ENCODE measurements at regions not wholly inside any gene's neighbourhood (a gene's known extent, or its start where the extent isn't known, plus 50 kb on each side); places are given as distances from the start of the nearest gene placed in this dataset.

DNA sequence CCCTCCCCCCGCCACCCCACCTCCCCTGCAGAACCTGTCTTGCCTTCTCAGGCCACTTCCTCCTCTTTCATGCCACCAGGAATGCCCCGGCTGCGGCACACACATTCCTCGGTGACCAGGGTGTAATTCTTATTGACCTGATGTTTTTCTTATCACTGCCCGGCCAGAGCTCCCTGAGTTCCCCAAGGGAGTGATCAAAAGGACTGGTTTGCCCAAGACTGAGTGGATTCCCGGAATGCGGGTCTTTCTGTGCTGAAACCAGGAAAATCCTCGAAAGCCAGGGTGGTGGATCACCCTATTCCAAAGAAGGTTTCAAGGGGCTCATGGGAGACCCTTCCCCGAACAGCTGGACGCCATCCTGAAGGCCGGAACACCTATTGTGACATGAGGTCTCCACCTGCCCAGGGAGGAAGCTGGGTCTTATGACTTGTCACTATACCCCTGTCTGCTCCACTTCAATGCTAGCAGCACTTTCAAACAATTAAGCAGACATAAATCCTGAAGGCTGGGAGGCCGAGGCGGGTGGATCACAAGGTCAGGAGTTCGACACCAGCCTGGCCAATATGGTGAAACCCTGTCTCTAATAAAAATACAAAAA is 53.0 kb upstream of the RPL38 start:
- Histone ChIP-seq H3K27me3 (ENCODE audit: control insufficient read depth, insufficient read depth, low read length) (no peaks in the 10 kb centered on the region), H3K27ac (ENCODE audit: low read depth, low read length) (no peak overlapping the region), H3K4me3 (ENCODE audit: low read depth, low read length) (no peak overlapping the region), H3K4me1 (ENCODE audit: control insufficient read depth, insufficient read depth, low read length) (0 out of 2 replicates have a peak, but pooled peaks cover 4% of the 10 kb centered on the region), H3K36me3 (ENCODE audit: control insufficient read depth, insufficient read depth, low read length) (no peaks in the 10 kb centered on the region), H3K9ac (ENCODE audit: low read depth, low read length) (no peak overlapping the region), H3K9me3 (ENCODE audit: control insufficient read depth, insufficient read depth, low read length) (no peaks in the 10 kb centered on the region)

DNA sequence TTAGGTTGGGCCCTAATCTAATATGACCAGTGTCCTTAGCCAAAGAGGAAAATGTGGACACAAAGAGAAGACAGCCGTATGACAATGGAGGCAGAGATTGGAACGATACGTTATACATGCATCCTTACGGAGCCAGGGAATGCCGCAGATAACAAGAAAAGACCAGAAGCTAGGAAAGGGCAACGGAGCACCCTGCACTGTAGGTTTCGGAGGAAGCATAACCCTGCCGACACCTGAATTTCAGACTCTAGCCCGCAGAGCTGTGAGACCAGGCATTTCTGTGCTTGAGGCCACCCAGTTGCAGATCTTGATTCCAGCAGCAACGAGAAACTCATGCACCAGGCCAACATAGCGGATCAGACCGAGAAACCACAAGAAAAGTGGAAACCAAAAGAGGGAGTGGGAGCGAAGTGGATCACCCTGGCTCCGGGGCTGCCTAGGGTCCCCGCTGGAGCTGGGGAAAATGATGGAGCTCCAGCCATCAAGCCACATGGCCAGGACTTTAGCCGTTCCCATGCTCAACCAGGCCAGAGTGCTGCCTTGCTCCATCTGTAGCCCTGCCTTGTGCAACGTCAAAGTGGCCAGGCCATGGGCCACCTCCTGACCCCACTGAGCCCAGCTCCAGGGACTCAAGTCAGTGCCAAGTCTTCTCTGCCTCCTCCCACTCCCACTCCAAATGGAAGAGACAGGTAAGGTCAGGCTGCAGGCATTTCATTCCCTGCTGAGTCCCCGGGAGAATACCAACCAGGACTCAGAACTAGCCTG is 51.7 kb upstream of the RPL38 start:
- Histone ChIP-seq H3K27me3 (ENCODE audit: control insufficient read depth, insufficient read depth, low read length) (no peaks in the 10 kb centered on the region), H3K27ac (ENCODE audit: low read depth, low read length) (no peak overlapping the region), H3K4me3 (ENCODE audit: low read depth, low read length) (no peak overlapping the region), H3K9me3 (ENCODE audit: control insufficient read depth, insufficient read depth, low read length) (no peaks in the 10 kb centered on the region), H3K9ac (ENCODE audit: low read depth, low read length) (no peak overlapping the region), H3K36me3 (ENCODE audit: control insufficient read depth, insufficient read depth, low read length) (no peaks in the 10 kb centered on the region), H3K4me1 (ENCODE audit: control insufficient read depth, insufficient read depth, low read length) (0 out of 2 replicates have a peak, but pooled peaks cover 4% of the 10 kb centered on the region)

DNA sequence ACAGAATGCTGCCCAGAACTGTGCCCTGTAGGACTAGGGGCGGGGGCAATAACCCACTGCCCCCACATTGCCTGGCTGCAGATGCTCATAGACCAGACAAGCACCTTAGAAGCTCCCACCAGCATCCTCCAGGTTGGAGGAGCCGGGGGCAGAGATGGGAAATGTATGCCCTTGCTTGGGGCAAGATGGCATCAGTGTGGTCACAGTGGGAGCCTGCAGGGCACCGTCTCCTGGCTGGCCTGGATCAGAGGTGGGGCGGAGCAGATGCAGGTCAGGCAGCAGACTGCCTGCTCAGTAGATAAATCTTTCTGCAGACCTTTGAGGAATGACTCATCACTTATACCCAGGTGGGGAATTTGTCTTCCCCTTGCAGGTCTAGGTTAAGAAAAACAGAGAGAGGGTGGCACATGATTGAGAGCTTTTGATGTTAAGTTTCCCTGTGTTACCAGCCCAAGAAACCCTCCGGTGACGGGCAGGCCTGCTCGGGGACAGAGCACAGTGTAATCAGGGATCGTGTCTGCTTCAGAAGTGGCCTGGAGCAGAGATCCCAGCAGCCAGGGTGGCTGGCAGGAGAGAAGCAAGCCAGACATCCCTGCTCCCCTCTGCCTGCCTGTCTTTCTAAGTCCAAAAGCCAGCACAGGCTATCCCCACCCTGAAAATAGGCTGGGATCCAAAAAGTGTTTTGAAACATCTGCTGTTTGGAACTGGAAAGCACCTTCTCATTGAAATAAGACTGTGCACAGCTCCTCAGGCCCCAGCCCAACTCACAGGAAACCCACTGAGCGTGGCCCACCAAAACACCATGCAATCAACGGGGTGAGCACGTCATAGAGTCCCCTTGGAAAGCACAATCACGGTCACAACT is 50.7 kb upstream of the RPL38 start:
- Histone ChIP-seq H3K27ac (ENCODE audit: low read depth, low read length) (no peak overlapping the region), H3K4me3 (ENCODE audit: low read depth, low read length) (no peak overlapping the region), H3K36me3 (ENCODE audit: control insufficient read depth, insufficient read depth, low read length) (no peaks in the 10 kb centered on the region), H3K9ac (ENCODE audit: low read depth, low read length) (no peak overlapping the region), H3K9me3 (ENCODE audit: control insufficient read depth, insufficient read depth, low read length) (no peaks in the 10 kb centered on the region), H3K27me3 (ENCODE audit: control insufficient read depth, insufficient read depth, low read length) (no peaks in the 10 kb centered on the region), H3K4me1 (ENCODE audit: control insufficient read depth, insufficient read depth, low read length) (0 out of 2 replicates have a peak, but pooled peaks cover 4% of the 10 kb centered on the region)

- no peak overlapping the region for H3K27ac ChIP-seq (ENCODE audit: low read depth, low read length)
- H3K4me3 ChIP-seq (ENCODE audit: low read depth, low read length): no peak overlapping the region
- H3K4me1 ChIP-seq (ENCODE audit: control insufficient read depth, insufficient read depth, low read length): 0 out of 2 replicates have a peak, but pooled peaks cover 4% of the 10 kb centered on the region
- H3K9me3 ChIP-seq (ENCODE audit: control insufficient read depth, insufficient read depth, low read length): no peaks in the 10 kb centered on the region
- H3K9ac ChIP-seq (ENCODE audit: low read depth, low read length): no peak overlapping the region
- no peaks in the 10 kb centered on the region for H3K36me3 ChIP-seq (ENCODE audit: control insufficient read depth, insufficient read depth, low read length)
- H3K27me3 ChIP-seq (ENCODE audit: control insufficient read depth, insufficient read depth, low read length): no peaks in the 10 kb centered on the region
Observed at GRCh38 chr17:74153456-74153810, 50.0 kb upstream of the RPL38 start.
